ENCODE measurements at regions not wholly inside any gene's neighbourhood (a gene's known extent, or its start where the extent isn't known, plus 50 kb on each side); places are given as distances from the start of the nearest gene placed in this dataset.

DNA sequence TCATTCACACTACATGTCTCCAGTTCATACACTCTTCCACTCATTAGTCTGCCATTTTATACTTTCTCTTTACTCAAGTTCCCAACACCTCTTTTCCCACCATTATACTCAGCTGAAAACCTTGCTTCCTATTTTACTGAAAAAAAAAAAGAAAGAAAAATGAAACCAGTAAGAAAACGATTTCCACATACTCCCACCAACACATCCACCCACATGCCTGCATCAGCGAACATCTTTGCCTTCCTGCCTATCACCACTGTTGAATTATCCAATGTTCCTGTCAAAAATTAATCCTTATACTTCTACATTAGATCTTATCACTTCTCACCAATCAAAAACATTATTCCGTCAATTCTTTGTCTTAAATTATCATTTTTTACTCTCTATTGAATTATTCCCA, 188.1 kb upstream of the FAM241A start:
- TF ChIP-seq, protein P1, sequence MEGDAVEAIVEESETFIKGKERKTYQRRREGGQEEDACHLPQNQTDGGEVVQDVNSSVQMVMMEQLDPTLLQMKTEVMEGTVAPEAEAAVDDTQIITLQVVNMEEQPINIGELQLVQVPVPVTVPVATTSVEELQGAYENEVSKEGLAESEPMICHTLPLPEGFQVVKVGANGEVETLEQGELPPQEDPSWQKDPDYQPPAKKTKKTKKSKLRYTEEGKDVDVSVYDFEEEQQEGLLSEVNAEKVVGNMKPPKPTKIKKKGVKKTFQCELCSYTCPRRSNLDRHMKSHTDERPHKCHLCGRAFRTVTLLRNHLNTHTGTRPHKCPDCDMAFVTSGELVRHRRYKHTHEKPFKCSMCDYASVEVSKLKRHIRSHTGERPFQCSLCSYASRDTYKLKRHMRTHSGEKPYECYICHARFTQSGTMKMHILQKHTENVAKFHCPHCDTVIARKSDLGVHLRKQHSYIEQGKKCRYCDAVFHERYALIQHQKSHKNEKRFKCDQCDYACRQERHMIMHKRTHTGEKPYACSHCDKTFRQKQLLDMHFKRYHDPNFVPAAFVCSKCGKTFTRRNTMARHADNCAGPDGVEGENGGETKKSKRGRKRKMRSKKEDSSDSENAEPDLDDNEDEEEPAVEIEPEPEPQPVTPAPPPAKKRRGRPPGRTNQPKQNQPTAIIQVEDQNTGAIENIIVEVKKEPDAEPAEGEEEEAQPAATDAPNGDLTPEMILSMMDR (IDR thresholded peaks at IDR 0.05), result no peak
- TF ChIP-seq POLR2A (IDR thresholded peaks at IDR 0.05), result no peak
